GM18861 (cell line): ENCODE measurements at regions not wholly inside any gene's neighbourhood (a gene's known extent, or its start where the extent isn't known, plus 50 kb on each side); places are given as distances from the start of the nearest gene placed in this dataset.
"Not testable (repeated sequence)": the region's sequence is repeated elsewhere in the genome, so short reads cannot be mapped to it uniquely, and the experiment has no call there.

Source experiments
- ATAC-seq: cut with Tn5 transposase; IDR thresholded peaks from one replicate; pipeline ENCODE4 v1.9.1; 2021; ENCODE audit not compliant: unreplicated experiment

- no peak for ATAC-seq
Observed at GRCh38 chr18:4551001-4551360, 95.9 kb upstream of the DLGAP1 start.

GRCh38 chr18:4549164-4549872 is 94.2 kb upstream of the DLGAP1 start:
- ATAC-seq = no peak

GRCh38 chr18:4547126-4547525 is 92.0 kb upstream of the DLGAP1 start:
- ATAC-seq = no peak

GRCh38 chr18:4544142-4544541 is 89.0 kb upstream of the DLGAP1 start:
- no peak for ATAC-seq

- ATAC-seq = no peak
Observed at GRCh38 chr18:4543711-4544110, 88.6 kb upstream of the DLGAP1 start.

GRCh38 chr18:4541588-4541987 is 86.5 kb upstream of the DLGAP1 start:
- no peak for ATAC-seq

GRCh38 chr18:4536447-4536846 is 81.3 kb upstream of the DLGAP1 start:
- ATAC-seq = no peak

- no peak for ATAC-seq
Observed at GRCh38 chr18:4528405-4528804, 73.3 kb upstream of the DLGAP1 start.

GRCh38 chr18:4527826-4528225 is 72.7 kb upstream of the DLGAP1 start:
- ATAC-seq = not testable (repeated sequence)

- no peak for ATAC-seq
Observed at GRCh38 chr18:4524096-4524495, 69.0 kb upstream of the DLGAP1 start.

GRCh38 chr18:4511166-4511565 is 56.1 kb upstream of the DLGAP1 start:
- no peak for ATAC-seq

- no peak for ATAC-seq
Observed at GRCh38 chr18:4510711-4511110, 55.6 kb upstream of the DLGAP1 start.

GRCh38 chr18:4510160-4510559 is 55.1 kb upstream of the DLGAP1 start:
- no peak for ATAC-seq
